GM03348 (cell line): ENCODE measurements at regions not wholly inside any gene's neighbourhood (a gene's known extent, or its start where the extent isn't known, plus 50 kb on each side); places are given as distances from the start of the nearest gene placed in this dataset.
"Not testable (repeated sequence)": the region's sequence is repeated elsewhere in the genome, so short reads cannot be mapped to it uniquely, and the experiment has no call there.

ENCODE experiments used
- DNase-seq: peaks from one replicate; pipeline ENCODE4 v3.0.0; 2012; ENCODE audit warnings: low spot score

GRCh38 chr16:16561532-16561931 lies 182.6 kb downstream of the NPIPA7 start:
- not testable (repeated sequence) for DNase-seq

- DNase-seq: not testable (repeated sequence)
These were observed 185.0 kb downstream of the NPIPA7 start for GRCh38 chr16:16563962-16564361.

- DNase-seq: not testable (repeated sequence)
These were observed 186.4 kb downstream of the NPIPA7 start for GRCh38 chr16:16565326-16565725.

GRCh38 chr16:16570055-16570454 lies 191.1 kb downstream of the NPIPA7 start:
- not testable (repeated sequence) for DNase-seq

DNA sequence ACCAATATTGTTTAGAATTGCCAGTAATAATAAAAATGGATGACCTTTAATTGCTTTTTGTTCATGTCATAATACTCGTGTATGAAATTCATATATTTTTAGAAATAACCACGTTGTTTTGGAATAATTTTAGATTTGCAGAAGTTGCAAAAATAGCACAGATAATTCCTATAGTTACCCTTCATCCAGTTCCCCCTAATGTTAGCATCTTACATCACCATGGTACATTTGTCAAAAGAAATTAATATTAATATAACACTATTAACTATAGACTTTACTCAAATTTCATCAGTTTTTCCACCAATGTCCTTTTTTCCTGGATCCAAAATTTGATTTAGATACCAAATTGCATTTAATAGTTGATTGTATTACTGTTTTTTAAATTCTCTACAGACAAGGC lies 191.9 kb downstream of the NPIPA7 start:
- DNase-seq: not testable (repeated sequence)

DNA sequence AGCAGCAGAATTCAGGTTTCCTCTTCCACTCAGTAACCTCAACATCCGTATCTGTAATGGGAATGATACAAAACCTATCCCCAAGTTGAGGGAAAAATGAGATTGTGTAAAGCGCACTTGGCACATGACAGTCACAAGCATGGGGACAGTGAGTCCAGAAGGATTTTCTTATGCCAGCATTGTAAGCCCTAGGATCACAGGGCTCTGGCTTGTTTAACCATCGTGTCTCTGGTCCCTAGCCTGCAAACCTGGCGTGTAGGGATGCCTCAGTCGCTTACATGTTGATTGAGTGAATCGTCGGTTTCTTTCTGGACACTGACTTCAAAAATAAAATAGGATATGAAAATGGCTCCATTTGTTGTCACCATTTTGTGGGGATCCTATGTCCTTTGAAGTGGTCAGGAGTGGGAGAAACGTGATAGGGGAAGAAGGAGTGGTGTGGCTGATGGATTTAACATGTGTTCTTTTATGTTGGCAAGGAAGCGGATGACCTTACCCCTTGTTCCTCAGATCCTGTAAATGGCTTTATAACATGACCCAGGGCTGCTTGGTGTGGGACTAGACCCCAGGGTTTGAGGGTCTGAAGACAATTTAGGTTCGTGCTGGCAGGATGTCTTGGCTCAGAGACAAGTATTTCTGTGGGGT lies 193.3 kb downstream of the NPIPA7 start:
- not testable (repeated sequence) for DNase-seq

GRCh38 chr16:16577062-16577461 lies 198.1 kb downstream of the NPIPA7 start:
- not testable (repeated sequence) for DNase-seq

DNA sequence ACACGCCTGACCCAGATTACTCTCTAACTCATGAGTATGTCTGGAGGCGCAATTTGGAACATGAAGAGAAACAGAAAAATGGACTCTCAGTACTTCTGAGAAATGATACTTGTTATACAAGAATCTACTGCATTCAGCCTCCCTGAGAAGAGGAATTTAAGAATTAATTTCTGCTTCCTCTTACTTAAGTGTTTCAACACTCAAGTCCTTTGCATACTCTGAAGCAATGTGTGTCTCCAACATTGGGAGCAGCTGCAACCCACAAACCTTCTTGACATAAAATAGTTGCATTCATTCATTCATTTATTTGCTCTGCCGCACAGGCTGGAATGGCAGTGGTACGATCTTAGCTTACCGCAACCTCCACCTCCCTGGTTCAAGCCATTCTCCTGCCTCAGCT lies 199.8 kb downstream of the NPIPA7 start:
- DNase-seq: no peak

DNA sequence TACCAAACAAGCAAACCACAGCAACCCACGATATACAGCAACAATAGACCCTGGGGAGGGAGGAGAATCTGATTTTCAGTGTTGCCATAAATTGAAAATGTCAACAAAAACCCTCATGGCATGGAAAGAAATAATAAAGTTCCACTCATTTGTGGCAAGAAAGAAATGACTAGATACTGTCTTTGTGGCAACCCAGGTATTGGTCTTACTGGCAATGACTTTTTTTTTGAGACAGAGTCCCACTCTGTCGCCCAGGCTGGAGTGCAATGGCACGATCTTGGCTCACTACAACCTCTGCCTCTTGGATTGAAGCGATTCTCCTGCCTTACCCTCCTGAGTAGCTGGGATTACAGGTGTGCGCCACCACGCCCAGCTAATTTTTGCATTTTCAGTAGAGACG lies 204.0 kb downstream of the NPIPA7 start:
- not testable (repeated sequence) for DNase-seq

DNA sequence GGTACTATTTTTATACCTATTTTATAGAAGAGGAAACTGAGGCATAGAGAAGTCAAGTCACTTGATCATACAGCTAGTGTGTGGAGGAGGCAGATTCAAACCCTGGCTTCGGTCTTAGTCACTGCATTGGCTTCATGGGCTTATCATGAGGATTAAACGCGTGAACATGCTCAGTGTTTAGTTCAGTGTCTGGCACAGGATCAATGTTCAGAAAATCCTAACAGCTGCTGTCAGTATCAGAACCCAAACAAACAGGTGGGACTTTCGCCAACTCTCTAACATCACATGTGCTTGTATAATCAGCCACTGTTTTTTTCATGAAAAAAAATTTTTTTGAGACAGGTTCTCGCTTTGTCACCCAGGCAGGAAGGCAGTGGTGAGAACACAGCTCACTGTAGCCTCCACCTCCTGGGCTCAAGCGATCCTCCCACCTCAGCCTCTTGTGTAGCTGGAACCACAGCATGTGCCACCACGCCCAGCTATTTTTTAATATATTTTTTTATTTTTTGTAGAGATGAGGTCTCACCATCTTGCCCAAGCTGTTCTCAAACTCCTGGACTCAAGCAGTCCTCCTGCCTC lies 207.2 kb downstream of the NPIPA7 start:
- DNase-seq: not testable (repeated sequence)

- not testable (repeated sequence) for DNase-seq
These were observed 208.0 kb downstream of the NPIPA7 start for GRCh38 chr16:16586969-16587368.

- not testable (repeated sequence) for DNase-seq
These were observed 209.5 kb downstream of the NPIPA7 start for GRCh38 chr16:16588436-16588835.

DNA sequence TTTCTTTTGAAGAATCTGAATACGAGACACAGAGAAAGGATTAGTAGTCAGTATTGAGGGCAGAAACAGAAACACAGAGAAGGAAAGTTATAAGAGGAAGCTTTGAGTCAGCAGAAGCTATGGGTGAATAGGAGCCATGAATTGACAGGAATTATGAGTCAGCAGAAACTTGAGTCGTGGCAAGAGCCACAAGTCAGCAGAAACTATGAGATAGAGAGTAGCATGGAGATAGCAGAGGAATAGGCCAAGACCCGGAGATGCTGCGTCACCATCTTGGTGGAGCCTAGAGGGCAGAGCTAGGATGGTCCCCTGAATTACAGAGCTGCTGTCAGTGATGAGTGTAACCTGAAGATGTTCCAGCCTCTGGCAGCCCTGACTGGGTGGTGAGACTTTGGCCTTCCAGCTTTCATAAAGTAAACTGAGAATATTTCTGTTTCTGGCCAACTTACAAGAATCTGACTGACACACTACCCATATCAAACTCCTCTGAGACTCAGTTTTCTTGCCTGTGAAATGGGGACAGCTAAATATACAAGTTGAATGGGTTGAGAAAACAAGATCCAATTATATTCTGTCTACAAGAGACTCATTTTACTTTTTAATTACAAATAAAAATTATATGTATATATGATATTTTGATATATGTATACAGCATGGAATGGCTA lies 211.8 kb downstream of the NPIPA7 start:
- DNase-seq: not testable (repeated sequence)

GRCh38 chr16:16593156-16593863 lies 214.4 kb downstream of the NPIPA7 start:
- not testable (repeated sequence) for DNase-seq

DNA sequence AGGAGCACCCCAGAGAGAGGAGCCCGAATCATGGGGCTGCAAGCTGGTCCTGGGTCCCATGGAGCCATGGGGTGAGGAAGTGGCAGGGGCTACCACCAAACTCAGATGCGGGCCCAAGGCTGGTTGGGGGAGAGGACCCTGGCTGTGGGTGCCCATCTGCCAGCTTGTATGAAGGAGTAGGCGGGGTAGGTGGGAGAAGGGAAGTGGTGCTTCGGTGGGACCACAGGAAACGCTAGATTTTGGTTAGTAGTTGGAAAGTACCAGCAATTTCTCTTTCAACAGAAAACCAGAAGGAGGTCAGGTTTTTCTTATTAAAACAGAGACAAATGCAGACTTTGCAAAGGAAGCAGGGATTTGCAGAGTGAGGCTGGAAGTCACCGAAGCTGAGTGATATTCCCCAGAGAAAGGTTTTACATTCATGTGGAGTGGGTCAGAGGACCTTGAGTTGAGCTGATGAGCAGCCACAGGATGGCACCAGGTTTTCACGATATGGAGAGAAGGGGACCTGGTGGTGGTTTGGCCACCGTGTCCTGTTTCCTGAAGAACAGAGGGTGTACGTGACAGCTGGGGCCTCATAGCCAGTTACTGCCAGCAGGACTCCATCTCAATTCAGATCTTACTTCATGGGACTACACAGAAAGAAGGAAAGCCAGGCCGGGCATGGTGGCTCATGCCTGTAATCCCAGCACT lies 216.2 kb downstream of the NPIPA7 start:
- not testable (repeated sequence) for DNase-seq

- not testable (repeated sequence) for DNase-seq
These were observed 222.3 kb downstream of the NPIPA7 start for GRCh38 chr16:16601239-16601638.

DNA sequence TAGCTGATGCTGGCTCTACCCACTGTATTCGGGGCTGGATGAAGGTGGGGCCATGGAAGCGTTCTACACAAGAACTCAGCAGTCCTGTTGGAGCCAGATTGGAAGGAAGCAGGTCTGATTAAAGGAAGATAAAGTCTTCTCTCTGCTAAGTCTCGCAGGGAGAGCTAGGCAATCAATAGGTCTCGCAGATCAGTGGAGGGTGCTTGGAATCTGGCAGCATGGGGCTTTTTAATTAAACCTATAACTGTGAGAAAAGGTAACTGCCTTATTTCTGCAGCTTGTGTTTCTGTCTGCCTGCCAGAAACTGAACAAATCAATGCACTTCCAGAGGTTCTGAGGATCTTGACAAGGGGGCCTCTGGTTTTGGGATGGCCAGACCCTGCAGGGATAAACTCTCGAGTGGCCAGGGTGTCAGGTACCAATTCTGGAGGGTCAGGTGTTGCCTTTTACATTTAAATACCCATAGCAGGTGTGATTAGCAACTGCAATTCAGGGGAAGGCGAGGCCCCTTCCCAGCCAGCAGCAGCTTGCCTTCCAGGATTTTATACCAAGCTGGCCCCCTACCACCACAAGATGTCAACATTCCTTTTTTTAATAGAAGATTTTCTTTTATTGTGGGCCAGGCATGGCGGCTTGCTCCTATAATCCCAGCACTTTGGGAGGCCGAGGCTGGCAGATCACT lies 228.6 kb downstream of the NPIPA7 start:
- not testable (repeated sequence) for DNase-seq

- not testable (repeated sequence) for DNase-seq
These were observed 230.7 kb downstream of the NPIPA7 start for GRCh38 chr16:16609627-16610026.

GRCh38 chr16:16610389-16610967 lies 231.5 kb downstream of the NPIPA7 start:
- DNase-seq: not testable (repeated sequence)

DNA sequence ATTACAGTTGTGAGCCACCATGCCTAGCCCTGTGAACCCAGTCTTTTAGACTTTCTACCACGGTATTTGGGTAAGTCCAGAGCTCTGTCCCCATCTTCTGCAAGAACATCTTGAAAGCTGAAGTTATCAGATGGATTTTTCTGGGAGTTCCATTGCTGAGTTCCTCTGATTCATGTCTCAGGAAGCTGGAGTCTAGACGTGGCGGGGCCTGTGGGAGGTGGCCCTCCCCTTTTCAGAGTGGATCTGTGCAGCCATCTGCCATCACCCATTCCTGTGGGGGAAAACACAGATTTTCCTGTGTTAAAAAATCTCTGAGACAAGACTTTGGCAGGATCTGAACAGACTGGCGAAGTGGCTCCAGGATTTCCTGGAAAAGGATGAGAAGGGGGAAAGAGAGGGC lies 234.3 kb downstream of the NPIPA7 start:
- DNase-seq: not testable (repeated sequence)

- DNase-seq: not testable (repeated sequence)
These were observed 235.5 kb downstream of the NPIPA7 start for GRCh38 chr16:16614484-16614883.
